Ascending aorta (tissue), 2 donors: ENCODE measurements at regions not wholly inside any gene's neighbourhood (a gene's known extent, or its start where the extent isn't known, plus 50 kb on each side); places are given as distances from the start of the nearest gene placed in this dataset.

Experiments
- DNase-seq, 2 donors: peaks; one replicate each; pipeline ENCODE4 v3.0.0-alpha.2; 2019; ENCODE audit warnings: low spot score in 2 of 2
- H3K27ac ChIP-seq, 2 donors: fragments of 200-600 bp; sonication (generic); one replicate each; pipeline ENCODE4 v1.5.1; 2016 to 2017; ENCODE audit warnings: mild to moderate bottlenecking in 1 of 2
- H3K27me3 ChIP-seq: fragments of 200-600 bp; sonication (generic); one replicate; pipeline ENCODE4 v1.5.1; 2017
- H3K36me3 ChIP-seq, 2 donors: fragments of 200-600 bp; sonication (generic); one replicate each; pipeline ENCODE4 v1.5.1; 2016
- H3K4me1 ChIP-seq, 2 donors: fragments of 200-600 bp; sonication (generic); one replicate each; pipeline ENCODE4 v1.5.1; 2016 to 2017; ENCODE audit warnings: mild to moderate bottlenecking in 1 of 2
- H3K4me3 ChIP-seq, 2 donors: fragments of 200-600 bp; sonication (generic); one replicate each; pipeline ENCODE4 v1.5.1; 2016 to 2017; ENCODE audit warnings: mild to moderate bottlenecking in 1 of 2
- H3K9me3 ChIP-seq, 2 donors: fragments of 200-600 bp; sonication (generic); one replicate each; pipeline ENCODE4 v1.5.1; 2016
- CTCF ChIP-seq, 3 experiments: fragments of 200-600 bp in 2 of 3; fragments of 450-650 bp in 1 of 3; sonication (generic) in 2 of 3; IDR thresholded peaks; one replicate each; pipeline ENCODE4 v1.5.1; 2016 to 2019; ENCODE audit warnings: antibody characterized with exemption in 3 of 3, mild to moderate bottlenecking in 1 of 3, moderate library complexity in 1 of 3
- intact Hi-C: fragments of 100-400 bp; cut with DNase I; formaldehyde crosslinking; loops from one replicate; pipeline ENCODE4 v1.15.1; 2023

GRCh38 chr4:89545315-89545714, 237.7 kb upstream of the GPRIN3 start:
- Histone ChIP-seq H3K4me1 (no peaks in the 10 kb centered on the region), H3K27me3 (no peaks in the 10 kb centered on the region), H3K27ac (no peak overlapping the region), H3K9me3 (no peaks in the 10 kb centered on the region), H3K36me3 (no peaks in the 10 kb centered on the region), H3K4me3 (no peak overlapping the region)
- intact Hi-C loops = no loop called here
- DNase-seq = no peak
- TF ChIP-seq CTCF (IDR thresholded peaks at IDR 0.05) = no peak

GRCh38 chr4:89541998-89542397, 234.4 kb upstream of the GPRIN3 start:
- DNase-seq = no peak
- no peaks in the 10 kb centered on the region for H3K36me3 ChIP-seq
- H3K27ac ChIP-seq = no peak overlapping the region
- intact Hi-C loops = no loop called here
- H3K9me3 ChIP-seq = no peaks in the 10 kb centered on the region
- no peaks in the 10 kb centered on the region for H3K27me3 ChIP-seq
- no peak overlapping the region for H3K4me3 ChIP-seq
- TF ChIP-seq CTCF (IDR thresholded peaks at IDR 0.05) = no peak
- H3K4me1 ChIP-seq = no peaks in the 10 kb centered on the region

GRCh38 chr4:89539797-89540711, 232.5 kb upstream of the GPRIN3 start:
- Histone ChIP-seq H3K4me3 (no peak overlapping the region), H3K27me3 (no peaks in the 10 kb centered on the region), H3K27ac (no peak overlapping the region), H3K36me3 (no peaks in the 10 kb centered on the region), H3K4me1 (no peaks in the 10 kb centered on the region), H3K9me3 (no peaks in the 10 kb centered on the region)
- intact Hi-C loops = no loop called here
- DNase-seq = no peak
- TF ChIP-seq CTCF (IDR thresholded peaks at IDR 0.05) = no peak

- H3K27ac ChIP-seq = no peak overlapping the region
- no peak for DNase-seq
These were observed 231.8 kb upstream of the GPRIN3 start for GRCh38 chr4:89539374-89539773.

GRCh38 chr4:89538886-89539285, 231.3 kb upstream of the GPRIN3 start:
- no peak overlapping the region for H3K4me3 ChIP-seq
- TF ChIP-seq CTCF (IDR thresholded peaks at IDR 0.05) = no peak
- no peak overlapping the region for H3K27ac ChIP-seq
- H3K27me3 ChIP-seq = no peaks in the 10 kb centered on the region
- no peaks in the 10 kb centered on the region for H3K4me1 ChIP-seq
- no peaks in the 10 kb centered on the region for H3K9me3 ChIP-seq
- intact Hi-C loops = no loop called here
- DNase-seq = no peak
- no peaks in the 10 kb centered on the region for H3K36me3 ChIP-seq

More at GRCh38 chr4:89539374-89539773, 231.8 kb upstream of the GPRIN3 start:
- no peak for TF ChIP-seq CTCF (IDR thresholded peaks at IDR 0.05)
- no peaks in the 10 kb centered on the region for H3K9me3 ChIP-seq
- no peaks in the 10 kb centered on the region for H3K27me3 ChIP-seq
- no peaks in the 10 kb centered on the region for H3K36me3 ChIP-seq
- no peak overlapping the region for H3K4me3 ChIP-seq
- no peaks in the 10 kb centered on the region for H3K4me1 ChIP-seq
- intact Hi-C loops = no loop called here
